ENCODE measurements at regions not wholly inside any gene's neighbourhood (a gene's known extent, or its start where the extent isn't known, plus 50 kb on each side); places are given as distances from the start of the nearest gene placed in this dataset.

GRCh38 chr13:53144826-53145225, 116.2 kb downstream of the OLFM4 start:
- Histone ChIP-seq H3K4me3 (ENCODE audit: low read depth in 1 of 2, low read length in 2 of 2) (no peak overlapping the region), H3K9me3 (ENCODE audit: low read length) (no peaks in the 10 kb centered on the region), H3K4me1 (ENCODE audit: insufficient read depth, low read length) (no peaks in the 10 kb centered on the region), H3K27me3 (ENCODE audit: control insufficient read depth in 1 of 2, insufficient read depth in 2 of 2, low read length in 2 of 2) (no peaks in the 10 kb centered on the region), H3K9ac (ENCODE audit: low read length) (no peak overlapping the region), H3K27ac (ENCODE audit: low read depth, low read length) (no peak overlapping the region), H3K36me3 (ENCODE audit: insufficient read depth, low read length) (no peaks in the 10 kb centered on the region)

DNA sequence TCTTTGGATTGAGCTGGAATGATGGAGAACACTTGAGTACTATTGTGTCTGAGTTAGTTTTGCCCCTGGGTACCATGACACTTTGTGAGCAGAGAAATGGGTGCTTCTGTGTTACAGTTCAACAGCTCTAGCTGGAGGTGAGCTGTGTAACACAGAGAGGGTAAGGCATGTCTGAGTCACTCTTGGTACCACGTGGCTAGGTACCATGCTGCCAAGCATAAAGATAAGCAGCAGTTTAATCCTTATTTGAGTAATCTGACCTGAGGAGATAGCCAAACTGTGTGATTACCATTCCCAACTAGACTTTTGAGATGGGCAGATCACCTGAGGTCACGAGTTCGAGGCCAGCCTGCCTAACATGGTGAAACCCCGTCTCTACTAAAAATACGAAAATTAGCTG, 122.0 kb downstream of the OLFM4 start:
- Histone ChIP-seq H3K4me3 (ENCODE audit: low read depth in 1 of 2, low read length in 2 of 2) (no peak overlapping the region), H3K4me1 (ENCODE audit: insufficient read depth, low read length) (no peaks in the 10 kb centered on the region), H3K27me3 (ENCODE audit: control insufficient read depth in 1 of 2, insufficient read depth in 2 of 2, low read length in 2 of 2) (no peaks in the 10 kb centered on the region), H3K36me3 (ENCODE audit: insufficient read depth, low read length) (no peaks in the 10 kb centered on the region), H3K9me3 (ENCODE audit: low read length) (no peaks in the 10 kb centered on the region), H3K27ac (ENCODE audit: low read depth, low read length) (no peak overlapping the region), H3K9ac (ENCODE audit: low read length) (no peak overlapping the region)

- H3K4me1 ChIP-seq (ENCODE audit: insufficient read depth, low read length): no peaks in the 10 kb centered on the region
- no peak overlapping the region for H3K27ac ChIP-seq (ENCODE audit: low read depth, low read length)
- H3K36me3 ChIP-seq (ENCODE audit: insufficient read depth, low read length): no peaks in the 10 kb centered on the region
- H3K9ac ChIP-seq (ENCODE audit: low read length): no peak overlapping the region
- H3K27me3 ChIP-seq (ENCODE audit: control insufficient read depth in 1 of 2, insufficient read depth in 2 of 2, low read length in 2 of 2): no peaks in the 10 kb centered on the region
- H3K4me3 ChIP-seq (ENCODE audit: low read depth in 1 of 2, low read length in 2 of 2): no peak overlapping the region
- H3K9me3 ChIP-seq (ENCODE audit: low read length): no peaks in the 10 kb centered on the region
Measured at GRCh38 chr13:53151336-53152056, 122.9 kb downstream of the OLFM4 start.

GRCh38 chr13:53152057-53152421, 123.4 kb downstream of the OLFM4 start:
- no peak overlapping the region for H3K27ac ChIP-seq (ENCODE audit: low read depth, low read length)

DNA sequence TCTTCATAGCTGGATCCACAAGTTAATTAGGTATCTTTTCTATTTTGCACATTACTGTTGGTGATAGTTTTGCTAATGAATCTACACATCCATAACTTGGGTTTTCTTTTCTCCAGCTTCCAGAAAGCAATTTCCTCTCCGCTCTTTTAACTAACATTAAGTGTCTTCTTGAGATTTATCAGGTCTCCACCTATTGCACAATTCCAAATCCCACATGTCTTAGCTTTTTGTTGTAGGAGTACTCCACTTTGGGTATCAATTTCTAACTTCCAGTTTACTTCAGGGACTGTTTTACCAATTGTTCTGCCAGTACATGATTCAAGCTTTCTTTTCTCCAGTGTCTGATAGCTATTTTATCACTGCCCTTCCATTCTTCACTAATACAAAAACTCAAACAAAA, 129.6 kb downstream of the OLFM4 start:
- H3K9me3 ChIP-seq (ENCODE audit: low read length): no peaks in the 10 kb centered on the region
- no peak overlapping the region for H3K4me3 ChIP-seq (ENCODE audit: low read depth in 1 of 2, low read length in 2 of 2)
- H3K27ac ChIP-seq (ENCODE audit: low read depth, low read length): no peak overlapping the region
- H3K9ac ChIP-seq (ENCODE audit: low read length): no peak overlapping the region
- H3K4me1 ChIP-seq (ENCODE audit: insufficient read depth, low read length): no peaks in the 10 kb centered on the region
- H3K27me3 ChIP-seq (ENCODE audit: control insufficient read depth in 1 of 2, insufficient read depth in 2 of 2, low read length in 2 of 2): no peaks in the 10 kb centered on the region
- H3K36me3 ChIP-seq (ENCODE audit: insufficient read depth, low read length): no peaks in the 10 kb centered on the region

More at GRCh38 chr13:53152057-53152421, 123.4 kb downstream of the OLFM4 start:
- no peaks in the 10 kb centered on the region for H3K9me3 ChIP-seq (ENCODE audit: low read length)
- no peaks in the 10 kb centered on the region for H3K4me1 ChIP-seq (ENCODE audit: insufficient read depth, low read length)
- no peaks in the 10 kb centered on the region for H3K27me3 ChIP-seq (ENCODE audit: control insufficient read depth in 1 of 2, insufficient read depth in 2 of 2, low read length in 2 of 2)
- H3K36me3 ChIP-seq (ENCODE audit: insufficient read depth, low read length): no peaks in the 10 kb centered on the region
- no peak overlapping the region for H3K9ac ChIP-seq (ENCODE audit: low read length)
- no peak overlapping the region for H3K4me3 ChIP-seq (ENCODE audit: low read depth in 1 of 2, low read length in 2 of 2)

DNA sequence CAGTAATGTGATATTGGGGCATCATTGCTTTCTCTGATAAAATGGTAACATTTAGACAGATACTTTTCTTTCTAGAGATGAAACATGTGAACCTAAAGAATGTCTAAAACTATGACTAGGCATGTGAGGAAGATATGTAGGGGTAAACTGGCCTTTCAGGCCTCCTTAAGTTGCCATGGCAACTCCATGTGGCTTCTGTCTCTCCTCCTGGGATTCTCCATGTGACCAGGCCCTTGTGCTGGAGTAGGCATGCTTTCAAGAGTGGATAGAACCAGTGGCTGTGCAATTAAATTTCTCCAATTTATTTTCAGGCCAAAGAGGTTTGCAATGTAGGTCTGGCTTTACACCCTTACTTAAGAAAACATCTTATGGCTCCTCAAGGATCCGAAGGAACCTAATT, 130.8 kb downstream of the OLFM4 start:
- H3K36me3 ChIP-seq (ENCODE audit: insufficient read depth, low read length): no peaks in the 10 kb centered on the region
- no peaks in the 10 kb centered on the region for H3K9me3 ChIP-seq (ENCODE audit: low read length)
- no peak overlapping the region for H3K9ac ChIP-seq (ENCODE audit: low read length)
- H3K4me3 ChIP-seq (ENCODE audit: low read depth in 1 of 2, low read length in 2 of 2): no peak overlapping the region
- H3K27me3 ChIP-seq (ENCODE audit: control insufficient read depth in 1 of 2, insufficient read depth in 2 of 2, low read length in 2 of 2): no peaks in the 10 kb centered on the region
- H3K4me1 ChIP-seq (ENCODE audit: insufficient read depth, low read length): no peaks in the 10 kb centered on the region
- no peak overlapping the region for H3K27ac ChIP-seq (ENCODE audit: low read depth, low read length)

DNA sequence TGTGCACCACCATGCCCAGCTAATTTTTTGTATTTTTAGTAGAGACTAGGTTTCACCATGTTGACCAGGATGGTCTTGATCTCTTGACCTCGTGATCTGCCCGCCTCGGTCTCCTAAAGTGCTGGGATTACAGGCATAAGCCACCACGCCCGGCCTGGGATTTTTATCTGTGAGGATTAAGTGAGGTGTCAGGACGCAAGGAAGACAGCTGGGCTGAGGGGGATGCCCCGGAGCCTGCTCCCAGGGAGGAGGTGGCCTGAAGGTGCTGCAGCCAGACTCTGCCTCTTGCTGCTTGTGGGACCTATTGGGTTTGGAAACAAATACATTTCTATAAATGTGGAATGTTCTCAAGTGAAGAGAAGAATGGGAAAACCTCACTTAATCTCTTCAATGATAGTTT, 131.6 kb downstream of the OLFM4 start:
- no peaks in the 10 kb centered on the region for H3K9me3 ChIP-seq (ENCODE audit: low read length)
- H3K36me3 ChIP-seq (ENCODE audit: insufficient read depth, low read length): no peaks in the 10 kb centered on the region
- no peaks in the 10 kb centered on the region for H3K27me3 ChIP-seq (ENCODE audit: control insufficient read depth in 1 of 2, insufficient read depth in 2 of 2, low read length in 2 of 2)
- no peaks in the 10 kb centered on the region for H3K4me1 ChIP-seq (ENCODE audit: insufficient read depth, low read length)
- no peak overlapping the region for H3K4me3 ChIP-seq (ENCODE audit: low read depth in 1 of 2, low read length in 2 of 2)
- H3K9ac ChIP-seq (ENCODE audit: low read length): no peak overlapping the region
- H3K27ac ChIP-seq (ENCODE audit: low read depth, low read length): no peak overlapping the region

GRCh38 chr13:53161251-53161650, 132.6 kb downstream of the OLFM4 start:
- no peaks in the 10 kb centered on the region for H3K36me3 ChIP-seq (ENCODE audit: insufficient read depth, low read length)
- H3K9me3 ChIP-seq (ENCODE audit: low read length): no peaks in the 10 kb centered on the region
- H3K4me1 ChIP-seq (ENCODE audit: insufficient read depth, low read length): no peaks in the 10 kb centered on the region
- no peaks in the 10 kb centered on the region for H3K27me3 ChIP-seq (ENCODE audit: control insufficient read depth in 1 of 2, insufficient read depth in 2 of 2, low read length in 2 of 2)
- H3K4me3 ChIP-seq (ENCODE audit: low read depth in 1 of 2, low read length in 2 of 2): no peak overlapping the region
- H3K27ac ChIP-seq (ENCODE audit: low read depth, low read length): no peak overlapping the region
- no peak overlapping the region for H3K9ac ChIP-seq (ENCODE audit: low read length)

DNA sequence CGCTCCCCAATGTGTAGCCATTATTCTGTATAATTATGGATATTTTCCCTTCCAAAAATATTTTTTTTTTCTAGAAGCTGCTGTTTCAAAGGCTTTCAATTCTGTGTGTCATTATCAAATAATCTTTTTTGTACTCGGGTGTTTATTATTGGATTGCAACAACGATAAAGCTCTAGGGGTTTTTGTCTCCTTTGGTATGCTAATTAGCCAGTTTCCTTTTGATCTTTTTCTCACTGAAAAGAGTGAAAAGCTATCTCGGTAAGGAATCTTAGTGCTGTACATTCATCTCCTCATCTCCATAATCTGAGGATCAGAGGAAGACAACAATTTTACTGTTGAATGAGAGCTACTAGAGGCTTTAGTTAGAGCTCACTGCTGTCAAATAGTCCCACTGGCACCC, 136.6 kb downstream of the OLFM4 start:
- Histone ChIP-seq H3K36me3 (ENCODE audit: insufficient read depth, low read length) (no peaks in the 10 kb centered on the region), H3K27ac (ENCODE audit: low read depth, low read length) (no peak overlapping the region), H3K27me3 (ENCODE audit: control insufficient read depth in 1 of 2, insufficient read depth in 2 of 2, low read length in 2 of 2) (no peaks in the 10 kb centered on the region)

DNA sequence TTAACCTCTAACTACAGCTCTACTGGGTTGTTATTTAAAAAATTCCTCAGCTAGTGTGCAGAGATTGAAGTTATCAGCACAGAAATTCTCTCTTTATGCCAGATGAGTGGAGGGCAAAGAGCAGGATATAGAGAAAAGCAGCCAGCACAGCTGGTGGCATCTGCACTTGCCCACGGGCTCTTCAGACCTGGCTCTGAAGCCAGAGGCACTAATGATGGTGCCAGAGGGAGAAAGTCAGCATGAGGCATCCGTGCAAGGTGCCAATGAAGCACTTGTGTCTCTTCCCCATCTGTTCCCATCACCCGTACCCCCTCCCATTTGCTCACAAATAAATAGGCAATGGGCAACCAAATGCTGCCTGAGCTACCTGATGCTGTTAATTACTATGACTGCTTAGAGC, 138.9 kb downstream of the OLFM4 start:
- H3K36me3 ChIP-seq (ENCODE audit: insufficient read depth, low read length): no peaks in the 10 kb centered on the region
- no peak overlapping the region for H3K4me3 ChIP-seq (ENCODE audit: low read depth in 1 of 2, low read length in 2 of 2)
- no peaks in the 10 kb centered on the region for H3K9me3 ChIP-seq (ENCODE audit: low read length)
- no peaks in the 10 kb centered on the region for H3K27me3 ChIP-seq (ENCODE audit: control insufficient read depth in 1 of 2, insufficient read depth in 2 of 2, low read length in 2 of 2)
- no peak overlapping the region for H3K27ac ChIP-seq (ENCODE audit: low read depth, low read length)
- H3K4me1 ChIP-seq (ENCODE audit: insufficient read depth, low read length): no peaks in the 10 kb centered on the region
- H3K9ac ChIP-seq (ENCODE audit: low read length): no peak overlapping the region

More for the DNA sequence above, 136.6 kb downstream of the OLFM4 start:
- no peaks in the 10 kb centered on the region for H3K9me3 ChIP-seq (ENCODE audit: low read length)
- H3K4me1 ChIP-seq (ENCODE audit: insufficient read depth, low read length): no peaks in the 10 kb centered on the region
- H3K4me3 ChIP-seq (ENCODE audit: low read depth in 1 of 2, low read length in 2 of 2): no peak overlapping the region
- no peak overlapping the region for H3K9ac ChIP-seq (ENCODE audit: low read length)

DNA sequence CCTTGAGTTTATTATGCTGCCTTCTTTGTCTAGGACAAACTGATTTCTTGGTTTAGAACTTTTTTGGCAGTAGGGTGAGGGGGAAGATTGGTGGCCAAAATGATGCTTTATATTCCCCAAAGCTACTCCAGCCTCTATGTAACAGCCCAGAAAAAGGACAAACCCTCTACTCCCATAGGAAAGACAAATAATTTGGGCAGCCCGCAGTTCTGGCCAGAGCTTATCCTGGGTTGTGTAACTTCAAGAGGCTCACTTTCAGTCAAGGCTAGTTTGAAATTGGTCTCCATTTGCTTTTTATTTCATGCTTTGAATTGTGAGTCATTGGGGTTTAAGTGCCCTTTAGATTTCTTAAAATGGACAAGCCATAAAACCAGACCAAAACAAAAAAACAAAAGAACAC, 142.3 kb downstream of the OLFM4 start:
- no peaks in the 10 kb centered on the region for H3K27me3 ChIP-seq (ENCODE audit: control insufficient read depth in 1 of 2, insufficient read depth in 2 of 2, low read length in 2 of 2)
- H3K4me3 ChIP-seq (ENCODE audit: low read depth in 1 of 2, low read length in 2 of 2): no peak overlapping the region
- H3K36me3 ChIP-seq (ENCODE audit: insufficient read depth, low read length): no peaks in the 10 kb centered on the region
- no peaks in the 10 kb centered on the region for H3K9me3 ChIP-seq (ENCODE audit: low read length)
- no peak overlapping the region for H3K9ac ChIP-seq (ENCODE audit: low read length)
- no peak overlapping the region for H3K27ac ChIP-seq (ENCODE audit: low read depth, low read length)
- no peaks in the 10 kb centered on the region for H3K4me1 ChIP-seq (ENCODE audit: insufficient read depth, low read length)

DNA sequence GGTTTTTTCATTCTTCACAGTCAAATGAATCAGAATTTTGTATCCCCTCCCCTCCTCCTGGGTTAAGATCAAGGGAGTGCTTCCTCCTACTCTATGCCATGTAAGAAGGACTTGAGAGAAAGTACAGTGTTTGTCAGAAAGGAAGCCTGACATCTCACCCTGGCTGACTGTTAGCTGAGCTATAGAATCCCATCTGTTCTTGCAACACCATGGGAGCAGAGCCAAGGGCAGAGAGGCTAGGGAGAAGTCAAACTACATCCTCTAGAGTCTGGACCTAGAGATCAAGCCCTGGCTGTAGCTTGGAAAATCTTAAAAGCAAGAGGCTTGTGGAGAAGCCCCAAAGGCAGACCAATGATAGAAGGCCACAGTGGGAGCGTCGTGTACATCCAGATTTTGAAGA, 145.9 kb downstream of the OLFM4 start:
- no peak overlapping the region for H3K4me3 ChIP-seq (ENCODE audit: low read depth in 1 of 2, low read length in 2 of 2)
- H3K27me3 ChIP-seq (ENCODE audit: control insufficient read depth in 1 of 2, insufficient read depth in 2 of 2, low read length in 2 of 2): no peaks in the 10 kb centered on the region
- no peak overlapping the region for H3K9ac ChIP-seq (ENCODE audit: low read length)
- no peaks in the 10 kb centered on the region for H3K4me1 ChIP-seq (ENCODE audit: insufficient read depth, low read length)
- H3K36me3 ChIP-seq (ENCODE audit: insufficient read depth, low read length): no peaks in the 10 kb centered on the region
- no peaks in the 10 kb centered on the region for H3K9me3 ChIP-seq (ENCODE audit: low read length)
- no peak overlapping the region for H3K27ac ChIP-seq (ENCODE audit: low read depth, low read length)

All from muscle layer of colon (tissue), 2 donors.